ENCODE measurements at regions not wholly inside any gene's neighbourhood (a gene's known extent, or its start where the extent isn't known, plus 50 kb on each side); places are given as distances from the start of the nearest gene placed in this dataset.

GRCh38 chr12:59142183-59142790 lies 222.0 kb upstream of the LRIG3 start:
- POLR2A ChIA-PET: no interaction called here

GRCh38 chr12:59134750-59135149 lies 214.4 kb upstream of the LRIG3 start:
- ChIA-PET CTCF (no interaction called here), POLR2A (no interaction called here)
- no peak for DNase-seq (ENCODE audit: low read depth in 1 of 2, low spot score in 1 of 2)
- Histone ChIP-seq H3K27ac (no peak overlapping the region), H3K4me3 (no peak overlapping the region), H3K9me3 (no peaks in the 10 kb centered on the region), H3K4me2 (no peak overlapping the region), H3K4me1 (no peaks in the 10 kb centered on the region)
- no peak for ATAC-seq
- WGBS (ENCODE audit: missing lambda C conversion rate): 0% methylated on average over 2 of the region's 2 CpGs
- no peak for FAIRE-seq
- TF ChIP-seq RAD21 (conservative IDR thresholded peaks at IDR 0.05 in 1 of 2, IDR thresholded peaks at IDR 0.05 in 1 of 2): no peak
- no peak for TF ChIP-seq BHLHE40 (IDR thresholded peaks at IDR 0.05; ENCODE audit: low read depth, low read length)
- no peak for TF ChIP-seq TFCP2L1 (CRISPR knock-in tag; IDR thresholded peaks at IDR 0.05)
- no peak for TF ChIP-seq ZFP36 (IDR thresholded peaks at IDR 0.05; ENCODE audit: borderline replicate concordance, partially characterized antibody)
- TF ChIP-seq NR3C1 (IDR thresholded peaks at IDR 0.05): no peak
- no peak for TF ChIP-seq NPAS2 (CRISPR knock-in tag; IDR thresholded peaks at IDR 0.05; ENCODE audit: borderline replicate concordance)
- TF ChIP-seq HEYL (CRISPR knock-in tag; IDR thresholded peaks at IDR 0.05): no peak
- no peak for TF ChIP-seq MAFK (IDR thresholded peaks at IDR 0.05; ENCODE audit: partially characterized antibody)
- TF ChIP-seq JUN (IDR thresholded peaks at IDR 0.05): no peak
- no peak for TF ChIP-seq CHD4 (IDR thresholded peaks at IDR 0.05; ENCODE audit: borderline replicate concordance)
- no peak for TF ChIP-seq POLR2AphosphoS2 (conservative IDR thresholded peaks at IDR 0.05; ENCODE audit: low read length)
- no peak for TF ChIP-seq ZSCAN20 (CRISPR knock-in tag; IDR thresholded peaks at IDR 0.05)
- no peak for TF ChIP-seq CEBPB (IDR thresholded peaks at IDR 0.05)
- no peak for TF ChIP-seq CBX2 (IDR thresholded peaks at IDR 0.05; ENCODE audit: borderline replicate concordance, low read depth)

More at GRCh38 chr12:59142183-59142790, 222.0 kb upstream of the LRIG3 start:
- 35% methylated on average over 4 of the region's 4 CpGs for WGBS (ENCODE audit: missing lambda C conversion rate)
- no peak for DNase-seq (ENCODE audit: low read depth in 1 of 2, low spot score in 1 of 2)
- Histone ChIP-seq H3K4me1 (no peaks in the 10 kb centered on the region), H3K4me3 (no peak overlapping the region), H3K27ac (no peak overlapping the region), H3K4me2 (no peak overlapping the region), H3K9me3 (no peaks in the 10 kb centered on the region; the same call in 2 of the 3 replicates)
- TF ChIP-seq CTCF (IDR thresholded peaks at IDR 0.05) (no peak), CHD4 (IDR thresholded peaks at IDR 0.05; ENCODE audit: borderline replicate concordance) (no peak), RNF2 (IDR thresholded peaks at IDR 0.05; ENCODE audit: borderline replicate concordance, low read depth) (no peak), POLR2AphosphoS2 (conservative IDR thresholded peaks at IDR 0.05; ENCODE audit: low read length) (no peak), NFE2L2 (conservative IDR thresholded peaks at IDR 0.05; ENCODE audit: low read length) (no peak), NR3C1 (IDR thresholded peaks at IDR 0.05) (no peak), JUNB (IDR thresholded peaks at IDR 0.05) (no peak), HOXB13 (CRISPR knock-in tag; IDR thresholded peaks at IDR 0.05; ENCODE audit: low read depth) (no peak), KDM1A (IDR thresholded peaks at IDR 0.05; ENCODE audit: low read depth) (no peak), REST (IDR thresholded peaks at IDR 0.05) (no peak), USF2 (IDR thresholded peaks at IDR 0.05) (no peak)
- TF ChIP-seq, protein P1, sequence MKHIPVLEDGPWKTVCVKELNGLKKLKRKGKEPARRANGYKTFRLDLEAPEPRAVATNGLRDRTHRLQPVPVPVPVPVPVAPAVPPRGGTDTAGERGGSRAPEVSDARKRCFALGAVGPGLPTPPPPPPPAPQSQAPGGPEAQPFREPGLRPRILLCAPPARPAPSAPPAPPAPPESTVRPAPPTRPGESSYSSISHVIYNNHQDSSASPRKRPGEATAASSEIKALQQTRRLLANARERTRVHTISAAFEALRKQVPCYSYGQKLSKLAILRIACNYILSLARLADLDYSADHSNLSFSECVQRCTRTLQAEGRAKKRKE (CRISPR knock-in tag; IDR thresholded peaks at IDR 0.05; ENCODE audit: low read depth): no peak
- CTCF ChIA-PET: interaction anchor here (1.1 to 1.3 kb wide), 2 partner anchors 29 to 602 kb away, joined by 3 to 4 read pairs; no protein-coding TSS in a partner anchor
- FAIRE-seq: no peak
- no peak for ATAC-seq

Measured in A549 (cell line).